HepG2 (cell line): ENCODE measurements at regions not wholly inside any gene's neighbourhood (a gene's known extent, or its start where the extent isn't known, plus 50 kb on each side); places are given as distances from the start of the nearest gene placed in this dataset.
A peak's percentile ranks its signal among the peaks of the same experiment; 100 is the strongest.

ENCODE experiments used
- ATAC-seq: fragments of 200-7000 bp; cut with Tn5 transposase; 3 replicates; pipeline ENCODE4 v1.9.1; 2020; ENCODE audit warnings: mild to moderate bottlenecking, moderate library complexity
- BruUV-seq: library from RNA; stranded (reverse); fragments of 400-500 nt; replicated peaks from 2 replicates; lab custom pipeline; 2021; lab: Mats Ljungman, UMichigan
- CTCF ChIA-PET: fragments of 300-600 bp; formaldehyde crosslinking; extraction: SDS; loops from one replicate; lab custom pipeline; 2021; ENCODE audit warnings: low total read pairs, inconsistent platforms, low intra/inter-chr PET ratio; lab: Yijun Ruan, JAX
- POLR2A ChIA-PET: fragments of 350-600 bp; sonication (Branson Sonifier 250); formaldehyde crosslinking; loops from one replicate; lab custom pipeline; 2020; ENCODE audit warnings: antibody characterized with exemption, inconsistent platforms; lab: Yijun Ruan, JAX
- DNase-seq: peaks from one replicate; pipeline ENCODE4 v3.0.0-alpha.2; 2015; ENCODE audit warnings: low spot score
- FAIRE-seq: peaks from 3 replicates; lab custom pipeline; 2011; peaks lifted over from hg19 to GRCh38; lab: Jason Lieb, UNC
- H2AFZ ChIP-seq: one replicate; pipeline ENCODE4 v1.6.1; 2011; ENCODE audit warnings: low read length, inconsistent platforms
- H3K27ac ChIP-seq: fragments of 300-600 bp; 3 replicates; pipeline ENCODE4 v1.8.0; 2011; ENCODE audit warnings: mixed run types, mild to moderate bottlenecking, mixed read lengths, low read length, inconsistent platforms; ENCODE audit not compliant: insufficient read depth; ENCODE audit errors: extremely low read length
- H3K27me3 ChIP-seq, 2 experiments: fragments of 200-600 bp in 1 of 2; 2 replicates in 1 of 2; 3 replicates in 1 of 2; pipeline versions ENCODE4 v1.6.0 to v1.8.0; 2011; ENCODE audit warnings: low read length in 2 of 2, mild to moderate bottlenecking in 2 of 2, moderate library complexity in 2 of 2, inconsistent platforms in 1 of 2; ENCODE audit not compliant: insufficient read depth in 2 of 2, control insufficient read depth in 1 of 2
- H3K36me3 ChIP-seq, 2 experiments: fragments of 200-600 bp in 1 of 2; replicated peaks in 1 of 2; 2 replicates in 1 of 2; 3 replicates in 1 of 2; pipeline versions ENCODE4 v1.5.1 to v1.8.0; 2011; ENCODE audit warnings: low read length in 2 of 2, inconsistent platforms in 1 of 2; ENCODE audit not compliant: insufficient read depth in 2 of 2, control insufficient read depth in 1 of 2
- H3K4me1 ChIP-seq: 2 replicates; pipeline ENCODE4 v1.5.1; 2012; ENCODE audit warnings: low read length, inconsistent platforms; ENCODE audit not compliant: insufficient read depth
- H3K4me2 ChIP-seq: 2 replicates; pipeline ENCODE4 v1.6.0; 2011; ENCODE audit warnings: low read depth, low read length, inconsistent platforms
- H3K4me3 ChIP-seq, 3 experiments: fragments of 200-600 bp in 1 of 3; sonication (generic), shearing (Covaris generic) in 1 of 3; replicated peaks in 1 of 3; 2 replicates each; pipeline ENCODE4 v1.5.1; 2011 to 2016; ENCODE audit warnings: low read length in 3 of 3, inconsistent platforms in 2 of 3, low read depth in 2 of 3, mild to moderate bottlenecking in 2 of 3, control low read depth in 1 of 3, mixed read lengths in 1 of 3; ENCODE audit not compliant: insufficient read depth in 1 of 3
- H3K79me2 ChIP-seq: one replicate; pipeline ENCODE4 v1.6.1; 2011; ENCODE audit warnings: low read length, inconsistent platforms; ENCODE audit not compliant: insufficient read depth
- H3K9ac ChIP-seq: 2 replicates; pipeline ENCODE4 v1.6.0; 2011; ENCODE audit warnings: mild to moderate bottlenecking, low read depth, low read length, inconsistent platforms; ENCODE audit not compliant: insufficient read depth
- H3K9me3 ChIP-seq: 2 replicates; pipeline ENCODE4 v1.5.1; 2012; ENCODE audit warnings: mild to moderate bottlenecking, low read length
- H4K20me1 ChIP-seq: 2 replicates; pipeline ENCODE4 v1.6.0; 2011; ENCODE audit warnings: inconsistent platforms, mild to moderate bottlenecking, low read length, moderate library complexity; ENCODE audit not compliant: insufficient read depth
- FOXJ3 ChIP-seq: sonication (generic); formaldehyde crosslinking; IDR thresholded peaks from 2 replicates; pipeline ENCODE4 v1.4.0; 2020; ENCODE audit warnings: missing genetic modification reagents, mild to moderate bottlenecking, borderline replicate concordance
- HNRNPK ChIP-seq: fragments of 200-400 bp; formaldehyde crosslinking; IDR thresholded peaks from 2 replicates; pipeline ENCODE4 v1.6.1; 2018; ENCODE audit warnings: low read length, low read depth, moderate library complexity, mild to moderate bottlenecking; ENCODE audit not compliant: poor library complexity, severe bottlenecking
- MAFK ChIP-seq, 2 experiments: IDR thresholded peaks in 1 of 2; conservative IDR thresholded peaks in 1 of 2; 2 replicates each; pipeline ENCODE4 v1.6.1; 2011; ENCODE audit warnings: improper control_type of control experiment in 2 of 2, low read length in 2 of 2
- PAWR ChIP-seq: sonication (generic); formaldehyde crosslinking; IDR thresholded peaks from 2 replicates; pipeline ENCODE4 v1.4.0; 2020; ENCODE audit warnings: missing genetic modification reagents, mild to moderate bottlenecking, borderline replicate concordance
- TRIM24 ChIP-seq: sonication (generic); formaldehyde crosslinking; IDR thresholded peaks from 2 replicates; pipeline ENCODE4 v1.8.0; 2022; ENCODE audit warnings: mild to moderate bottlenecking, missing genetic modification reagents
- ZNF562 ChIP-seq: sonication (generic); formaldehyde crosslinking; IDR thresholded peaks from 2 replicates; pipeline ENCODE4 v1.8.0; 2022; ENCODE audit warnings: missing genetic modification reagents, borderline replicate concordance
- ZNF740 ChIP-seq: sonication (generic); formaldehyde crosslinking; IDR thresholded peaks from 2 replicates; pipeline ENCODE4 v1.4.0; 2020; ENCODE audit warnings: missing genetic modification reagents
- WGBS: methylation state at CpG from one replicate; pipeline ENCODE4 v1.1.6; 2017; ENCODE audit warnings: low lambda C conversion rate; 5-methylcytosine and 5-hydroxymethylcytosine counted together
- in situ Hi-C: cut with HindIII; loops from 2 replicates; pipeline ENCODE4 v1.10.0; 2017; ENCODE audit warnings: low pct_unique_long_range_greater_than_20kb; ENCODE audit not compliant: extremely low pct_ligation_motif_present
- intact Hi-C: fragments of 100-400 bp; cut with micrococcal nuclease; formaldehyde crosslinking; loops from one replicate; pipeline ENCODE4 v1.10.0; 2022; ENCODE audit not compliant: unreplicated experiment
- TF ChIP-seq, protein P1 (sequence below): sonication (generic); formaldehyde crosslinking; IDR thresholded peaks from 2 replicates; pipeline ENCODE4 v1.5.0; 2020; ENCODE audit warnings: mild to moderate bottlenecking, missing genetic modification reagents, borderline replicate concordance

- in situ Hi-C loops: loop anchor here (25.0 kb wide), 1 partner anchor 513 kb away; no protein-coding TSS in a partner anchor
- H3K79me2 ChIP-seq: no peaks in the 10 kb centered on the region
- WGBS: 3% methylated on average over 2 of the region's 2 CpGs
- H3K9me3 ChIP-seq: no peaks in the 10 kb centered on the region
- H3K4me1 ChIP-seq: no peaks in the 10 kb centered on the region
- H3K4me3 ChIP-seq: no peak overlapping the region
- no peaks in the 10 kb centered on the region for H3K27me3 ChIP-seq
- BruUV-seq: no TSS peak
- ATAC-seq: no peak
- H3K4me2 ChIP-seq: no peak overlapping the region
- ChIA-PET CTCF (no interaction called here), POLR2A (no interaction called here)
- intact Hi-C loops: no loop called here
- DNase-seq: no peak
- no peak overlapping the region for H3K9ac ChIP-seq
- TF ChIP-seq MAFK (conservative IDR thresholded peaks at IDR 0.05 in 1 of 2, IDR thresholded peaks at IDR 0.05 in 1 of 2; ENCODE audit: low read length in 2 of 2) (0 out of 4 replicates have a peak, but pooled peaks of 1 of the 2 experiments have one; percentile 1), ZNF740 (CRISPR knock-in tag) (no peak)
- H4K20me1 ChIP-seq: no peaks in the 10 kb centered on the region
- H3K36me3 ChIP-seq: no peaks in the 10 kb centered on the region
- H3K27ac ChIP-seq: no peak overlapping the region
- FAIRE-seq: no peak
- no peak overlapping the region for H2AFZ ChIP-seq
Measured at GRCh38 chr10:23675585-23675984, 236.7 kb downstream of the OTUD1 start.

DNA sequence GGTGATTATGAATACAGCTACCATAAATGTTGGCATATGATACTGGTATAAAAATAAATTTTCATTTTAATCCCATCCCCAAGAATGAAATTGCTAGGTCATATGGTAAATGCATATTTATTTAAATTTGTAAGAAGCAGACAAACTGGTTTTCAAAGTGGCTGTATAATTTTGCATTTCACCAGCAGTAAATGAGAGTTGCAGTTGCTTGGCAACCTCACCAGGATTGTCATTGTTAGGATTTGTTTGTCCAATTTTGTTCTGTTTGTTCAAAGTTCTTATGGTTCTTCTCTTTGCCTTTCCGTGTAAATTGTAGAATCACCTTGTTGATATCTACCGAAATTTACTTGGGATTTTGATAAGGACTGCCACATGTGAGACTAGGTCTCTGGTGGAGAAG lies 237.4 kb downstream of the OTUD1 start:
- ATAC-seq (no peak), DNase-seq (no peak), FAIRE-seq (no peak)
- Histone ChIP-seq H3K4me1 (no peaks in the 10 kb centered on the region), H3K9me3 (no peaks in the 10 kb centered on the region), H4K20me1 (no peaks in the 10 kb centered on the region), H3K27me3 (no peaks in the 10 kb centered on the region), H2AFZ (no peak overlapping the region), H3K4me3 (no peak overlapping the region), H3K4me2 (no peak overlapping the region), H3K9ac (no peak overlapping the region), H3K79me2 (no peaks in the 10 kb centered on the region), H3K27ac (no peak overlapping the region), H3K36me3 (no peaks in the 10 kb centered on the region)
- in situ Hi-C loops (loop anchor here (25.0 kb wide), 1 partner anchor 514 kb away; no protein-coding TSS in a partner anchor), intact Hi-C loops (no loop called here)
- POLR2A ChIA-PET: no interaction called here
- no TSS peak for BruUV-seq
- WGBS: 0% methylated on average over 2 of the region's 2 CpGs
- CTCF ChIA-PET: no interaction called here
- TF ChIP-seq FOXJ3 (CRISPR knock-in tag) (no peak), HNRNPK (no peak), ZNF562 (CRISPR knock-in tag) (no peak), TRIM24 (CRISPR knock-in tag) (no peak), PAWR (CRISPR knock-in tag) (no peak)
- TF ChIP-seq, protein P1, sequence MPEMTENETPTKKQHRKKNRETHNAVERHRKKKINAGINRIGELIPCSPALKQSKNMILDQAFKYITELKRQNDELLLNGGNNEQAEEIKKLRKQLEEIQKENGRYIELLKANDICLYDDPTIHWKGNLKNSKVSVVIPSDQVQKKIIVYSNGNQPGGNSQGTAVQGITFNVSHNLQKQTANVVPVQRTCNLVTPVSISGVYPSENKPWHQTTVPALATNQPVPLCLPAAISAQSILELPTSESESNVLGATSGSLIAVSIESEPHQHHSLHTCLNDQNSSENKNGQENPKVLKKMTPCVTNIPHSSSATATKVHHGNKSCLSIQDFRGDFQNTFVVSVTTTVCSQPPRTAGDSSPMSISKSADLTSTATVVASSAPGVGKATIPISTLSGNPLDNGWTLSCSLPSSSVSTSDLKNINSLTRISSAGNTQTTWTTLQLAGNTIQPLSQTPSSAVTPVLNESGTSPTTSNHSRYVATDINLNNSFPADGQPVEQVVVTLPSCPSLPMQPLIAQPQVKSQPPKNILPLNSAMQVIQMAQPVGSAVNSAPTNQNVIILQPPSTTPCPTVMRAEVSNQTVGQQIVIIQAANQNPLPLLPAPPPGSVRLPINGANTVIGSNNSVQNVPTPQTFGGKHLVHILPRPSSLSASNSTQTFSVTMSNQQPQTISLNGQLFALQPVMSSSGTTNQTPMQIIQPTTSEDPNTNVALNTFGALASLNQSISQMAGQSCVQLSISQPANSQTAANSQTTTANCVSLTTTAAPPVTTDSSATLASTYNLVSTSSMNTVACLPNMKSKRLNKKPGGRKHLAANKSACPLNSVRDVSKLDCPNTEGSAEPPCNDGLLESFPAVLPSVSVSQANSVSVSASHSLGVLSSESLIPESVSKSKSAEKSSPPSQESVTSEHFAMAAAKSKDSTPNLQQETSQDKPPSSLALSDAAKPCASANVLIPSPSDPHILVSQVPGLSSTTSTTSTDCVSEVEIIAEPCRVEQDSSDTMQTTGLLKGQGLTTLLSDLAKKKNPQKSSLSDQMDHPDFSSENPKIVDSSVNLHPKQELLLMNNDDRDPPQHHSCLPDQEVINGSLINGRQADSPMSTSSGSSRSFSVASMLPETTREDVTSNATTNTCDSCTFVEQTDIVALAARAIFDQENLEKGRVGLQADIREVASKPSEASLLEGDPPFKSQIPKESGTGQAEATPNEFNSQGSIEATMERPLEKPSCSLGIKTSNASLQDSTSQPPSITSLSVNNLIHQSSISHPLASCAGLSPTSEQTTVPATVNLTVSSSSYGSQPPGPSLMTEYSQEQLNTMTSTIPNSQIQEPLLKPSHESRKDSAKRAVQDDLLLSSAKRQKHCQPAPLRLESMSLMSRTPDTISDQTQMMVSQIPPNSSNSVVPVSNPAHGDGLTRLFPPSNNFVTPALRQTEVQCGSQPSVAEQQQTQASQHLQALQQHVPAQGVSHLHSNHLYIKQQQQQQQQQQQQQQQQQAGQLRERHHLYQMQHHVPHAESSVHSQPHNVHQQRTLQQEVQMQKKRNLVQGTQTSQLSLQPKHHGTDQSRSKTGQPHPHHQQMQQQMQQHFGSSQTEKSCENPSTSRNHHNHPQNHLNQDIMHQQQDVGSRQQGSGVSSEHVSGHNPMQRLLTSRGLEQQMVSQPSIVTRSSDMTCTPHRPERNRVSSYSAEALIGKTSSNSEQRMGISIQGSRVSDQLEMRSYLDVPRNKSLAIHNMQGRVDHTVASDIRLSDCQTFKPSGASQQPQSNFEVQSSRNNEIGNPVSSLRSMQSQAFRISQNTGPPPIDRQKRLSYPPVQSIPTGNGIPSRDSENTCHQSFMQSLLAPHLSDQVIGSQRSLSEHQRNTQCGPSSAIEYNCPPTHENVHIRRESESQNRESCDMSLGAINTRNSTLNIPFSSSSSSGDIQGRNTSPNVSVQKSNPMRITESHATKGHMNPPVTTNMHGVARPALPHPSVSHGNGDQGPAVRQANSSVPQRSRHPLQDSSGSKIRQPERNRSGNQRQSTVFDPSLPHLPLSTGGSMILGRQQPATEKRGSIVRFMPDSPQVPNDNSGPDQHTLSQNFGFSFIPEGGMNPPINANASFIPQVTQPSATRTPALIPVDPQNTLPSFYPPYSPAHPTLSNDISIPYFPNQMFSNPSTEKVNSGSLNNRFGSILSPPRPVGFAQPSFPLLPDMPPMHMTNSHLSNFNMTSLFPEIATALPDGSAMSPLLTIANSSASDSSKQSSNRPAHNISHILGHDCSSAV (CRISPR knock-in tag): no peak
